DOHH2 (cell line): ENCODE measurements at regions not wholly inside any gene's neighbourhood (a gene's known extent, or its start where the extent isn't known, plus 50 kb on each side); places are given as distances from the start of the nearest gene placed in this dataset.

Source experiments
- H3F3A ChIP-seq: fragments of 200-600 bp; sonication (generic), shearing (Covaris generic); 2 replicates; pipeline ENCODE4 v1.6.0; 2016; ENCODE audit warnings: antibody characterized with exemption, mild to moderate bottlenecking; ENCODE audit not compliant: control insufficient read depth, insufficient read depth
- H3K27ac ChIP-seq: fragments of 200-600 bp; sonication (generic); 2 replicates; pipeline ENCODE4 v1.5.1; 2014; ENCODE audit warnings: low read depth, mild to moderate bottlenecking, low read length, moderate library complexity
- H3K27me3 ChIP-seq: fragments of 200-600 bp; sonication (generic); 2 replicates; pipeline ENCODE4 v1.6.1; 2014; ENCODE audit warnings: mild to moderate bottlenecking, low read length, mixed read lengths; ENCODE audit not compliant: control insufficient read depth
- H3K36me3 ChIP-seq: fragments of 200-600 bp; sonication (generic); 2 replicates; pipeline ENCODE4 v1.6.1; 2014; ENCODE audit warnings: mild to moderate bottlenecking, low read length, moderate library complexity, mixed read lengths; ENCODE audit not compliant: control insufficient read depth
- H3K4me1 ChIP-seq: fragments of 200-600 bp; sonication (generic); 2 replicates; pipeline ENCODE4 v1.6.1; 2014; ENCODE audit warnings: mild to moderate bottlenecking, low read length, mixed read lengths; ENCODE audit not compliant: control insufficient read depth
- H3K4me2 ChIP-seq: fragments of 200-600 bp; sonication (generic); 2 replicates; pipeline ENCODE4 v1.6.0; 2014; ENCODE audit warnings: mild to moderate bottlenecking, low read length, moderate library complexity
- H3K4me3 ChIP-seq: fragments of 200-600 bp; sonication (generic); 2 replicates; pipeline ENCODE4 v1.5.1; 2014; ENCODE audit warnings: mild to moderate bottlenecking, low read length, mixed read lengths
- H3K79me2 ChIP-seq: fragments of 200-600 bp; sonication (generic); 2 replicates; pipeline ENCODE4 v1.6.1; 2014; ENCODE audit warnings: mild to moderate bottlenecking, low read length, mixed read lengths; ENCODE audit not compliant: control insufficient read depth
- H3K9me2 ChIP-seq: fragments of 200-600 bp; sonication (generic); replicated peaks from 2 replicates; pipeline ENCODE4 v1.6.1; 2014; ENCODE audit warnings: mild to moderate bottlenecking, low read length, mixed read lengths; ENCODE audit not compliant: control insufficient read depth
- H3K9me3 ChIP-seq: fragments of 200-600 bp; sonication (generic); 2 replicates; pipeline ENCODE4 v1.6.1; 2014; ENCODE audit warnings: antibody characterized with exemption, low read length, mixed read lengths; ENCODE audit not compliant: control insufficient read depth, insufficient read depth
- H4K20me1 ChIP-seq: fragments of 200-600 bp; sonication (generic); 2 replicates; pipeline ENCODE4 v1.6.0; 2014; ENCODE audit warnings: low read depth, mild to moderate bottlenecking, antibody characterized with exemption, low read length, moderate library complexity; ENCODE audit not compliant: control insufficient read depth, insufficient read depth
- EZH2phosphoT487 ChIP-seq: fragments of 200-600 bp; sonication (generic); IDR thresholded peaks from 2 replicates; pipeline ENCODE4 v1.6.1; 2017; ENCODE audit warnings: borderline replicate concordance, mild to moderate bottlenecking, antibody characterized with exemption, low read length, moderate library complexity, mixed read lengths
- TF ChIP-seq, protein P1 (sequence below): fragments of 200-600 bp; sonication (generic); IDR thresholded peaks from one replicate; pipeline ENCODE4 v1.5.1; 2014; ENCODE audit warnings: antibody characterized with exemption, mild to moderate bottlenecking, low read depth, low read length; ENCODE audit not compliant: poor library complexity, severe bottlenecking

DNA sequence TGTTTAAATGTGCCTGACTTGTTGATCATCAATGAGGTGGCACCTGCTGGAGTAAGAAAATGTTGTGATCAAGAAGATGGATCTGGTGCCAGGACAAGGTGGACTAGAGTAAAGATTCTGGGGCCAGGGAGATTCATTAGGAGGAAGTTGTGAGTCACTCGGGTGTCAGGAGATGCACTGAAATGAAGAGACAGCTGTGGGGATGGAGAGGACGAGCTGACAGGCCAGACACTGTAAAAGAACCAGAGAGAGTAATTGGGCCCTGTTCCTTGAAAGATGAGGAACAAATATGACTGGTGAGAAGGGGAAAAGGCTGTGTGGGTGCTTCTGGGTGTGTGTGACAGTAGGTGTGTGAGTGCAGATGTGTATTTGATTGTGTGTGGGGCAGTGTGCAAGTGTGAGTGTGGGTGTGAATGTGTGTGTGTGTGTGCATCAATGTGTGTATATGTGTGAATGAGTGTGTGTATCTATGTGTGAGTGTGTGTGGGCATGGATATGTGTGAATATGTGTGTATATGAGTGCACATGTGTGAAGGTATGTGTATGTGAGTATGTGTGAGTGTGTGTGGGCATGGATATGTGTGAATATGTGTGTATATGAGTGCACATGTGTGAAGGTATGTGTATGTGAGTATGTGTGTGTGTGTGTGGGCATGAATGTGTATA, 260.5 kb downstream of the RFC3 start:
- no peaks in the 10 kb centered on the region; the same call in 1 of the 2 replicates for H3K9me3 ChIP-seq
- no peaks in the 10 kb centered on the region for H3K9me2 ChIP-seq
- H3K36me3 ChIP-seq: no peaks in the 10 kb centered on the region
- no peaks in the 10 kb centered on the region for H4K20me1 ChIP-seq
- no peaks in the 10 kb centered on the region for H3F3A ChIP-seq
- H3K4me2 ChIP-seq: no peak overlapping the region
- no peaks in the 10 kb centered on the region for H3K79me2 ChIP-seq
- TF ChIP-seq, protein P1, sequence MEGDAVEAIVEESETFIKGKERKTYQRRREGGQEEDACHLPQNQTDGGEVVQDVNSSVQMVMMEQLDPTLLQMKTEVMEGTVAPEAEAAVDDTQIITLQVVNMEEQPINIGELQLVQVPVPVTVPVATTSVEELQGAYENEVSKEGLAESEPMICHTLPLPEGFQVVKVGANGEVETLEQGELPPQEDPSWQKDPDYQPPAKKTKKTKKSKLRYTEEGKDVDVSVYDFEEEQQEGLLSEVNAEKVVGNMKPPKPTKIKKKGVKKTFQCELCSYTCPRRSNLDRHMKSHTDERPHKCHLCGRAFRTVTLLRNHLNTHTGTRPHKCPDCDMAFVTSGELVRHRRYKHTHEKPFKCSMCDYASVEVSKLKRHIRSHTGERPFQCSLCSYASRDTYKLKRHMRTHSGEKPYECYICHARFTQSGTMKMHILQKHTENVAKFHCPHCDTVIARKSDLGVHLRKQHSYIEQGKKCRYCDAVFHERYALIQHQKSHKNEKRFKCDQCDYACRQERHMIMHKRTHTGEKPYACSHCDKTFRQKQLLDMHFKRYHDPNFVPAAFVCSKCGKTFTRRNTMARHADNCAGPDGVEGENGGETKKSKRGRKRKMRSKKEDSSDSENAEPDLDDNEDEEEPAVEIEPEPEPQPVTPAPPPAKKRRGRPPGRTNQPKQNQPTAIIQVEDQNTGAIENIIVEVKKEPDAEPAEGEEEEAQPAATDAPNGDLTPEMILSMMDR: no peak
- no peak for TF ChIP-seq EZH2phosphoT487
- no peak overlapping the region for H3K27ac ChIP-seq
- H3K27me3 ChIP-seq: no peaks in the 10 kb centered on the region
- peaks cover 3% of the 10 kb centered on the region; the same call in 1 of the 2 replicates for H3K4me1 ChIP-seq
- H3K4me3 ChIP-seq: no peak overlapping the region

GRCh38 chr13:34085204-34085603, 267.3 kb downstream of the RFC3 start:
- Histone ChIP-seq H3K4me1 (no peaks in the 10 kb centered on the region), H4K20me1 (no peaks in the 10 kb centered on the region), H3K4me3 (no peak overlapping the region), H3F3A (no peaks in the 10 kb centered on the region), H3K4me2 (no peak overlapping the region), H3K27ac (no peak overlapping the region), H3K9me2 (no peaks in the 10 kb centered on the region), H3K79me2 (no peaks in the 10 kb centered on the region), H3K27me3 (no peaks in the 10 kb centered on the region), H3K36me3 (no peaks in the 10 kb centered on the region), H3K9me3 (no peaks in the 10 kb centered on the region; the same call in 1 of the 2 replicates)
- TF ChIP-seq, protein P1: no peak
- TF ChIP-seq EZH2phosphoT487: no peak

GRCh38 chr13:34086281-34086680, 268.3 kb downstream of the RFC3 start:
- Histone ChIP-seq H4K20me1 (no peaks in the 10 kb centered on the region), H3F3A (no peaks in the 10 kb centered on the region), H3K27ac (no peak overlapping the region), H3K36me3 (no peaks in the 10 kb centered on the region), H3K79me2 (no peaks in the 10 kb centered on the region), H3K4me3 (no peak overlapping the region), H3K9me3 (no peaks in the 10 kb centered on the region; the same call in 1 of the 2 replicates), H3K27me3 (no peaks in the 10 kb centered on the region), H3K9me2 (no peaks in the 10 kb centered on the region), H3K4me2 (no peak overlapping the region), H3K4me1 (no peaks in the 10 kb centered on the region)
- TF ChIP-seq EZH2phosphoT487: no peak
- TF ChIP-seq, protein P1: no peak
